Liver (tissue), 8 donors: ENCODE measurements at regions not wholly inside any gene's neighbourhood (a gene's known extent, or its start where the extent isn't known, plus 50 kb on each side); places are given as distances from the start of the nearest gene placed in this dataset.

ENCODE experiments used
- DNase-seq: peaks from one replicate; pipeline ENCODE4 v3.0.0-alpha.2; 2017; ENCODE audit warnings: low spot score
- H3K27ac ChIP-seq, 2 donors: one replicate each; pipeline ENCODE4 v1.7.0; 2013; ENCODE audit warnings: inconsistent platforms in 2 of 2, low read length in 2 of 2, control low read depth in 1 of 2, low read depth in 1 of 2, mild to moderate bottlenecking in 1 of 2
- H3K27me3 ChIP-seq, 4 donors: one replicate each; pipeline versions ENCODE4 v1.6.1 to v1.7.0; 2013; ENCODE audit warnings: low read length in 3 of 4, inconsistent platforms in 1 of 4, mild to moderate bottlenecking in 1 of 4, moderate library complexity in 1 of 4; ENCODE audit not compliant: control insufficient read depth in 4 of 4, insufficient read depth in 4 of 4
- H3K36me3 ChIP-seq, 4 donors: one replicate each; pipeline versions ENCODE4 v1.6.1 to v1.7.0; 2013; ENCODE audit warnings: low read length in 3 of 4, mild to moderate bottlenecking in 3 of 4, low read depth in 1 of 4, moderate library complexity in 1 of 4; ENCODE audit not compliant: control insufficient read depth in 4 of 4, insufficient read depth in 3 of 4
- H3K4me1 ChIP-seq, 4 donors: one replicate each; pipeline versions ENCODE4 v1.6.1 to v1.7.0; 2013; ENCODE audit warnings: low read length in 3 of 4, mild to moderate bottlenecking in 3 of 4, moderate library complexity in 1 of 4; ENCODE audit not compliant: control insufficient read depth in 4 of 4, insufficient read depth in 4 of 4
- H3K4me3 ChIP-seq, 3 donors: one replicate each; pipeline versions ENCODE4 v1.6.1 to v1.7.0; 2013; ENCODE audit warnings: low read length in 3 of 3, control low read depth in 1 of 3, low read depth in 1 of 3, mild to moderate bottlenecking in 1 of 3
- H3K9ac ChIP-seq, 2 donors: one replicate each; pipeline ENCODE4 v1.7.0; 2013; ENCODE audit warnings: low read length in 2 of 2, mild to moderate bottlenecking in 2 of 2, moderate library complexity in 2 of 2, control low read depth in 1 of 2, low read depth in 1 of 2
- H3K9me3 ChIP-seq, 4 donors: one replicate each; pipeline versions ENCODE4 v1.6.1 to v1.7.0; 2013; ENCODE audit warnings: low read length in 3 of 4; ENCODE audit not compliant: control insufficient read depth in 4 of 4
- EGR1 ChIP-seq, 2 donors: IDR thresholded peaks; 2 replicates each; pipeline ENCODE4 v1.6.1; 2016 to 2018; ENCODE audit warnings: antibody characterized with exemption in 2 of 2, low read depth in 2 of 2
- FOXA1 ChIP-seq: IDR thresholded peaks from 2 replicates; pipeline ENCODE4 v1.6.1; 2016; ENCODE audit warnings: antibody characterized with exemption
- FOXA2 ChIP-seq: IDR thresholded peaks from 2 replicates; pipeline ENCODE4 v1.6.1; 2016; ENCODE audit warnings: antibody characterized with exemption
- GABPA ChIP-seq, 2 donors: IDR thresholded peaks in 1 of 2; conservative IDR thresholded peaks in 1 of 2; 2 replicates each; pipeline ENCODE4 v1.6.1; 2016; ENCODE audit warnings: antibody characterized with exemption in 2 of 2, mild to moderate bottlenecking in 1 of 2, moderate library complexity in 1 of 2
- HNF4A ChIP-seq, 2 donors: conservative IDR thresholded peaks; 2 replicates each; pipeline ENCODE4 v1.6.1; 2016; ENCODE audit warnings: antibody characterized with exemption in 2 of 2, mild to moderate bottlenecking in 2 of 2
- HNF4G ChIP-seq: IDR thresholded peaks from 2 replicates; pipeline ENCODE4 v1.6.1; 2016; ENCODE audit warnings: antibody characterized with exemption
- JUND ChIP-seq, 2 donors: IDR thresholded peaks; 2 replicates each; pipeline ENCODE4 v1.6.1; 2016; ENCODE audit warnings: antibody characterized with exemption in 2 of 2
- NR2F2 ChIP-seq: IDR thresholded peaks from 2 replicates; pipeline ENCODE4 v1.6.1; 2016; ENCODE audit warnings: antibody characterized with exemption
- RAD21 ChIP-seq, 2 donors: IDR thresholded peaks; 2 replicates each; pipeline ENCODE4 v1.6.1; 2016; ENCODE audit warnings: antibody characterized with exemption in 2 of 2, mild to moderate bottlenecking in 2 of 2
- RXRA ChIP-seq, 2 donors: IDR thresholded peaks; 2 replicates each; pipeline ENCODE4 v1.6.1; 2017 to 2018; ENCODE audit warnings: antibody characterized with exemption in 2 of 2, mild to moderate bottlenecking in 1 of 2
- SP1 ChIP-seq: IDR thresholded peaks from 2 replicates; pipeline ENCODE4 v1.6.1; 2018; ENCODE audit warnings: antibody characterized with exemption, mild to moderate bottlenecking
- TAF1 ChIP-seq: conservative IDR thresholded peaks from 2 replicates; pipeline ENCODE4 v1.6.1; 2016; ENCODE audit warnings: antibody characterized with exemption, mild to moderate bottlenecking
- YY1 ChIP-seq: IDR thresholded peaks from 2 replicates; pipeline ENCODE4 v1.6.1; 2016; ENCODE audit warnings: antibody characterized with exemption, mild to moderate bottlenecking
- WGBS: extraction: QIAGEN DNeasy Blood & Tissue Kit; methylation state at CpG from one replicate; pipeline ENCODE4 v1.1.7; 2013; 5-methylcytosine and 5-hydroxymethylcytosine counted together
- TF ChIP-seq, protein P1 (sequence below): IDR thresholded peaks from 2 replicates; pipeline ENCODE4 v1.6.1; 2016; ENCODE audit warnings: antibody characterized with exemption
- TF ChIP-seq, protein P2 (sequence below): IDR thresholded peaks from 2 replicates; pipeline ENCODE4 v1.6.1; 2016; ENCODE audit warnings: antibody characterized with exemption
- TF ChIP-seq, protein P3 (sequence below): IDR thresholded peaks from 2 replicates; pipeline ENCODE4 v1.6.1; 2016; ENCODE audit warnings: antibody characterized with exemption
- TF ChIP-seq, protein P4 (sequence below): fragments of 150-350 bp; IDR thresholded peaks from 2 replicates; pipeline ENCODE4 v1.5.1; 2017; ENCODE audit warnings: improper control_type of control experiment, low read depth, low read length; ENCODE audit not compliant: missing input control
- TF ChIP-seq, protein P5 (sequence below): IDR thresholded peaks from 2 replicates; pipeline ENCODE4 v1.6.1; 2016; ENCODE audit warnings: antibody characterized with exemption, mild to moderate bottlenecking
- donor health status: healthy.
- donor health status: healthy.
- donor health status: healthy.
- donor health status: healthy.
- donor health status: healthy.

DNA sequence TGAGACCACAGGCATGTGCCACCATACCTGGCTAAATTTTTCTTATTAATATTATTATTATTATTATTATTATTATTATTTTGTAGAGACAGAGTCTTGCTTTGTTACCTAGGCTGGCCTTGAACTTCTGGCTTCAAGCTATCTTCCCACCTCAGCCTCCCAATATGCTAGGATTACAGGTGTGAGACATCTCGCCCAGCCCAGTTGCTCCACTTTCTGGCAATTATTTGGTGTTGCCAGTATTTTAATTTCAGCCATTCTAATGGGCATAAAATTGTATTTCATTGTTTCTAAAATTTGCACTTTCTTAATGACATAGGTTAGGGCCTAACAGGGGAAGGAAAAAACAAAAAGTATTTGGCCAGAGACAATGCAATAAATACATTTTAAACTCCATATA is 1217.6 kb upstream of the ALCAM start (continued):
- TF ChIP-seq, protein P1, sequence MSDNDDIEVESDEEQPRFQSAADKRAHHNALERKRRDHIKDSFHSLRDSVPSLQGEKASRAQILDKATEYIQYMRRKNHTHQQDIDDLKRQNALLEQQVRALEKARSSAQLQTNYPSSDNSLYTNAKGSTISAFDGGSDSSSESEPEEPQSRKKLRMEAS = no peak
- TF ChIP-seq NR2F2 = no peak
- TF ChIP-seq YY1 = no peak
- no peak for TF ChIP-seq HNF4A (conservative IDR thresholded peaks at IDR 0.05)
- TF ChIP-seq, protein P2, sequence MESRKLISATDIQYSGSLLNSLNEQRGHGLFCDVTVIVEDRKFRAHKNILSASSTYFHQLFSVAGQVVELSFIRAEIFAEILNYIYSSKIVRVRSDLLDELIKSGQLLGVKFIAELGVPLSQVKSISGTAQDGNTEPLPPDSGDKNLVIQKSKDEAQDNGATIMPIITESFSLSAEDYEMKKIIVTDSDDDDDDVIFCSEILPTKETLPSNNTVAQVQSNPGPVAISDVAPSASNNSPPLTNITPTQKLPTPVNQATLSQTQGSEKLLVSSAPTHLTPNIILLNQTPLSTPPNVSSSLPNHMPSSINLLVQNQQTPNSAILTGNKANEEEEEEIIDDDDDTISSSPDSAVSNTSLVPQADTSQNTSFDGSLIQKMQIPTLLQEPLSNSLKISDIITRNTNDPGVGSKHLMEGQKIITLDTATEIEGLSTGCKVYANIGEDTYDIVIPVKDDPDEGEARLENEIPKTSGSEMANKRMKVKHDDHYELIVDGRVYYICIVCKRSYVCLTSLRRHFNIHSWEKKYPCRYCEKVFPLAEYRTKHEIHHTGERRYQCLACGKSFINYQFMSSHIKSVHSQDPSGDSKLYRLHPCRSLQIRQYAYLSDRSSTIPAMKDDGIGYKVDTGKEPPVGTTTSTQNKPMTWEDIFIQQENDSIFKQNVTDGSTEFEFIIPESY = no peak
- no peak for TF ChIP-seq RAD21 (IDR thresholded peaks at IDR 0.05)

DNA sequence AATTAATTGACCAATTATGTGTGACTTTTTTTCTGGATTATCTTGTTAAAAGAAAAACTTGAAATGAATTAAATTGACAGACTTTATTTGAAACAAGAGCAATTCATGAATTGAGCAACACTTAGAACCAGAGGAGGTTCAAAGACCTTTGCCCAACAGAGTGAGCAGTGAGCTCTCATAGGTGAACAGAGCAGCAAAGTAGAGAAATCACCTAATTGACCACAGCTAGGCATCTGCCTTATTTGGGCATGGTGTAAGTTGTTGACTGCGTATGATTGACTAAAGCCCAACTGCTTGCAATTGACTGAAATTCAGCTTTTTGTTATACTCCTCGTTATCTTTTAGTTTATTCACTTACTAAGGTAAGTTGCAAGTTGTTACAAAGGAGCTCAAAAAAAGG is 1216.0 kb upstream of the ALCAM start:
- no peaks in the 10 kb centered on the region for H3K9me3 ChIP-seq
- H3K9ac ChIP-seq = no peak overlapping the region
- H3K27me3 ChIP-seq = no peaks in the 10 kb centered on the region
- no peak for DNase-seq
- H3K36me3 ChIP-seq = no peaks in the 10 kb centered on the region
- H3K27ac ChIP-seq = peak overlapping the region in 1 of 2 donors; percentile 35
- H3K4me1 ChIP-seq = peaks cover 0 to 4% (median 0%) of the 10 kb centered on the region in 4 donors
- peak; percentile 77 for TF ChIP-seq SP1
- TF ChIP-seq TAF1 = no peak
- TF ChIP-seq, protein P3, sequence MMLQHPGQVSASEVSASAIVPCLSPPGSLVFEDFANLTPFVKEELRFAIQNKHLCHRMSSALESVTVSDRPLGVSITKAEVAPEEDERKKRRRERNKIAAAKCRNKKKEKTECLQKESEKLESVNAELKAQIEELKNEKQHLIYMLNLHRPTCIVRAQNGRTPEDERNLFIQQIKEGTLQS = no peak
- TF ChIP-seq, protein P1 = no peak
- TF ChIP-seq FOXA1 = peak; percentile 31
- TF ChIP-seq, protein P2 = no peak
- TF ChIP-seq, protein P4, sequence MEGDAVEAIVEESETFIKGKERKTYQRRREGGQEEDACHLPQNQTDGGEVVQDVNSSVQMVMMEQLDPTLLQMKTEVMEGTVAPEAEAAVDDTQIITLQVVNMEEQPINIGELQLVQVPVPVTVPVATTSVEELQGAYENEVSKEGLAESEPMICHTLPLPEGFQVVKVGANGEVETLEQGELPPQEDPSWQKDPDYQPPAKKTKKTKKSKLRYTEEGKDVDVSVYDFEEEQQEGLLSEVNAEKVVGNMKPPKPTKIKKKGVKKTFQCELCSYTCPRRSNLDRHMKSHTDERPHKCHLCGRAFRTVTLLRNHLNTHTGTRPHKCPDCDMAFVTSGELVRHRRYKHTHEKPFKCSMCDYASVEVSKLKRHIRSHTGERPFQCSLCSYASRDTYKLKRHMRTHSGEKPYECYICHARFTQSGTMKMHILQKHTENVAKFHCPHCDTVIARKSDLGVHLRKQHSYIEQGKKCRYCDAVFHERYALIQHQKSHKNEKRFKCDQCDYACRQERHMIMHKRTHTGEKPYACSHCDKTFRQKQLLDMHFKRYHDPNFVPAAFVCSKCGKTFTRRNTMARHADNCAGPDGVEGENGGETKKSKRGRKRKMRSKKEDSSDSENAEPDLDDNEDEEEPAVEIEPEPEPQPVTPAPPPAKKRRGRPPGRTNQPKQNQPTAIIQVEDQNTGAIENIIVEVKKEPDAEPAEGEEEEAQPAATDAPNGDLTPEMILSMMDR = no peak
- TF ChIP-seq GABPA (IDR thresholded peaks at IDR 0.05 in 1 of 2, conservative IDR thresholded peaks at IDR 0.05 in 1 of 2) = no peak
- TF ChIP-seq JUND (IDR thresholded peaks at IDR 0.05) = peak in 1 of 2 donors; percentile 47
- peak; percentile 64 for TF ChIP-seq YY1
- TF ChIP-seq EGR1 (IDR thresholded peaks at IDR 0.05; ENCODE audit: low read depth in 2 of 2) = no peak
- TF ChIP-seq RAD21 (IDR thresholded peaks at IDR 0.05) = peak; percentile 44 to 49
- TF ChIP-seq, protein P5, sequence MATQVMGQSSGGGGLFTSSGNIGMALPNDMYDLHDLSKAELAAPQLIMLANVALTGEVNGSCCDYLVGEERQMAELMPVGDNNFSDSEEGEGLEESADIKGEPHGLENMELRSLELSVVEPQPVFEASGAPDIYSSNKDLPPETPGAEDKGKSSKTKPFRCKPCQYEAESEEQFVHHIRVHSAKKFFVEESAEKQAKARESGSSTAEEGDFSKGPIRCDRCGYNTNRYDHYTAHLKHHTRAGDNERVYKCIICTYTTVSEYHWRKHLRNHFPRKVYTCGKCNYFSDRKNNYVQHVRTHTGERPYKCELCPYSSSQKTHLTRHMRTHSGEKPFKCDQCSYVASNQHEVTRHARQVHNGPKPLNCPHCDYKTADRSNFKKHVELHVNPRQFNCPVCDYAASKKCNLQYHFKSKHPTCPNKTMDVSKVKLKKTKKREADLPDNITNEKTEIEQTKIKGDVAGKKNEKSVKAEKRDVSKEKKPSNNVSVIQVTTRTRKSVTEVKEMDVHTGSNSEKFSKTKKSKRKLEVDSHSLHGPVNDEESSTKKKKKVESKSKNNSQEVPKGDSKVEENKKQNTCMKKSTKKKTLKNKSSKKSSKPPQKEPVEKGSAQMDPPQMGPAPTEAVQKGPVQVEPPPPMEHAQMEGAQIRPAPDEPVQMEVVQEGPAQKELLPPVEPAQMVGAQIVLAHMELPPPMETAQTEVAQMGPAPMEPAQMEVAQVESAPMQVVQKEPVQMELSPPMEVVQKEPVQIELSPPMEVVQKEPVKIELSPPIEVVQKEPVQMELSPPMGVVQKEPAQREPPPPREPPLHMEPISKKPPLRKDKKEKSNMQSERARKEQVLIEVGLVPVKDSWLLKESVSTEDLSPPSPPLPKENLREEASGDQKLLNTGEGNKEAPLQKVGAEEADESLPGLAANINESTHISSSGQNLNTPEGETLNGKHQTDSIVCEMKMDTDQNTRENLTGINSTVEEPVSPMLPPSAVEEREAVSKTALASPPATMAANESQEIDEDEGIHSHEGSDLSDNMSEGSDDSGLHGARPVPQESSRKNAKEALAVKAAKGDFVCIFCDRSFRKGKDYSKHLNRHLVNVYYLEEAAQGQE = peak; percentile 10
- peak; percentile 67 to 80 for TF ChIP-seq HNF4A (conservative IDR thresholded peaks at IDR 0.05)
- no peak for TF ChIP-seq HNF4G
- TF ChIP-seq FOXA2 = peak; percentile 52
- TF ChIP-seq RXRA (IDR thresholded peaks at IDR 0.05) = peak; percentile 89 to 92
- no peak for TF ChIP-seq NR2F2
- H3K4me3 ChIP-seq = no peak overlapping the region
- 42% methylated on average over 2 of the region's 2 CpGs for WGBS
